DOHH2 (cell line): ENCODE measurements at regions not wholly inside any gene's neighbourhood (a gene's known extent, or its start where the extent isn't known, plus 50 kb on each side); places are given as distances from the start of the nearest gene placed in this dataset.

Experiments used
- CTCF ChIP-seq: fragments of 200-600 bp; sonication (generic); IDR thresholded peaks from one replicate; pipeline ENCODE4 v1.5.1; 2014; ENCODE audit warnings: antibody characterized with exemption, mild to moderate bottlenecking, low read depth, low read length; ENCODE audit not compliant: poor library complexity, severe bottlenecking
- EZH2phosphoT487 ChIP-seq: fragments of 200-600 bp; sonication (generic); IDR thresholded peaks from 2 replicates; pipeline ENCODE4 v1.6.1; 2017; ENCODE audit warnings: borderline replicate concordance, mild to moderate bottlenecking, antibody characterized with exemption, low read length, moderate library complexity, mixed read lengths

- no peak for TF ChIP-seq CTCF
- TF ChIP-seq EZH2phosphoT487: no peak
These were observed 142.5 kb upstream of the DMRT1 start for GRCh38 chr9:698954-699353.
